AG10803 (cell line): ENCODE measurements at regions not wholly inside any gene's neighbourhood (a gene's known extent, or its start where the extent isn't known, plus 50 kb on each side); places are given as distances from the start of the nearest gene placed in this dataset.

Experiments
- DNase-seq: peaks from one replicate; pipeline ENCODE4 v3.0.0; 2010; ENCODE audit warnings: low read depth
- H3K4me3 ChIP-seq: 2 replicates; pipeline ENCODE4 v1.5.1; 2011; ENCODE audit warnings: mild to moderate bottlenecking, low read length, control low read depth
- TF ChIP-seq, protein P1 (sequence below): conservative IDR thresholded peaks from 2 replicates; pipeline ENCODE4 v1.5.1; 2011; ENCODE audit warnings: mild to moderate bottlenecking, low read length, control low read depth, inconsistent platforms

DNA sequence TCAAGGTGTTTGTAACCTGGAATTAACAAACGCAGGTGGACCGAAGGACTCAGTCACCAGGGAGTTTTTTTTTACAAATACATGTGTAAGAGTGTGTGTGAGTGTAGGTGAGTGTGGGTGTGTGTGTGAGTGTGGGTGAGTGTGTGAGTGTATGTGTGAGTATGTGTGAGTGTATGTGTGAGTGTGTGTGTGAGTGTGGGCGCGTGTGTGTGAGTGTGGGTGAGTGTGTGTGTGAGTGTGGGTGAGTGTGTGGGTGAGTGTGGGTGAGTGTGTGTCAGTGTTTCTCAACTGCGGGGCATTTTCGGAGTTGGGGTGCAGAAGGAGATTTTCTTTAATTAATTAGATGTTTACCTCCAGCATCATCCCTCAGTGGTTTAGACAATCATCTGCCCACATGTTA is 1178.8 kb downstream of the VRK1 start:
- DNase-seq = no peak
- H3K4me3 ChIP-seq = no peak overlapping the region
- TF ChIP-seq, protein P1, sequence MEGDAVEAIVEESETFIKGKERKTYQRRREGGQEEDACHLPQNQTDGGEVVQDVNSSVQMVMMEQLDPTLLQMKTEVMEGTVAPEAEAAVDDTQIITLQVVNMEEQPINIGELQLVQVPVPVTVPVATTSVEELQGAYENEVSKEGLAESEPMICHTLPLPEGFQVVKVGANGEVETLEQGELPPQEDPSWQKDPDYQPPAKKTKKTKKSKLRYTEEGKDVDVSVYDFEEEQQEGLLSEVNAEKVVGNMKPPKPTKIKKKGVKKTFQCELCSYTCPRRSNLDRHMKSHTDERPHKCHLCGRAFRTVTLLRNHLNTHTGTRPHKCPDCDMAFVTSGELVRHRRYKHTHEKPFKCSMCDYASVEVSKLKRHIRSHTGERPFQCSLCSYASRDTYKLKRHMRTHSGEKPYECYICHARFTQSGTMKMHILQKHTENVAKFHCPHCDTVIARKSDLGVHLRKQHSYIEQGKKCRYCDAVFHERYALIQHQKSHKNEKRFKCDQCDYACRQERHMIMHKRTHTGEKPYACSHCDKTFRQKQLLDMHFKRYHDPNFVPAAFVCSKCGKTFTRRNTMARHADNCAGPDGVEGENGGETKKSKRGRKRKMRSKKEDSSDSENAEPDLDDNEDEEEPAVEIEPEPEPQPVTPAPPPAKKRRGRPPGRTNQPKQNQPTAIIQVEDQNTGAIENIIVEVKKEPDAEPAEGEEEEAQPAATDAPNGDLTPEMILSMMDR = no peak

DNA sequence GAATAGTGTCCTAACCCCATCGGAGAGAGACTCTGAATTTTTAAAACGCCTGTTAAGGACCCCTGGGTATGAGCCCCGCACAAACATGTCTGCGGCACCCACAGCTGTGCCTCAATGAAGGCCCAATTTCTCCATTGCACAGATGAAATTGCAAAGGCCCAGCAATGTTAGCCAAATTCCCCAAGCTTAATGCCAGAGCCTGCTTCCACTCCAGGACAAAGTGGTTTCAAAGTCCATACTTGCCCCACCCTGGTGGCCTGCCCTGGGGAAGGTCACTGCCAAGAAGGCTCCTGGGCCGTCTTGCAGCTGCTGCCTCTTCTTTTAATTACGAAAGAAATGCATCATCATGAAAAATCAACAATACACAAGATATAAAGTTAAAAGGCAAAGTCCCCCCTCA is 1179.7 kb downstream of the VRK1 start:
- TF ChIP-seq, protein P1 = no peak
- peak; percentile 1 for DNase-seq
- no peak overlapping the region for H3K4me3 ChIP-seq

DNA sequence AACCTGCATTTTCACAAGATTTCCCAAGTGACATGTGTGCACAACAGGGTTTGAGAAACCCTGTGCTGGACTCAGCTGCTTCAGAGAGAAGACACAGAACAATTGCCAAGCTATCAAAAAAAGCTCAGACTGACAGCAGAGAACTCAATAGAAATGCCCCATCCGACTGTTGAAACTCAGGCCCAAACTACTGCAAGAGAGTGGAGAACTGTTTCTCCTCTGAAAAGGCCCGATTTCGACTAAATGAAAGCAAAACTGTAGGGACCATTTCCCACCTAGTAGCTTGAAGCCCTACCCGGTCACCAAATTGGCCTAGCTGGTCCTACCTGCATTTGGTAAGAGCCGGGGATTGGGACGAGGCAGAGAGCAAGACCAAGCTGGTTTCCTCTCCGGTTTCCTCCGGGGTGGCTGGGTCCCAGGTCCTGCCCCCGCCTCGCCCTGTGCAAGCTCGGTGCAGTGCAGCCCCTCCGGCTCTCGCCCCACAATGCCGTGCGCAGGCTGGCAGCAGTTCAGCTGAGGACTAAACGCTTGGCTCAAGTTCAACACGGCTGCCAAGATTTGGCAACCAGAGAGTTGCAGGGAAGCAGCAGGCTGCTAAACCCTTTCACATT is 1180.6 kb downstream of the VRK1 start:
- H3K4me3 ChIP-seq = peak overlapping the region; percentile 50
- DNase-seq = peak; percentile 45
- TF ChIP-seq, protein P1 = no peak

DNA sequence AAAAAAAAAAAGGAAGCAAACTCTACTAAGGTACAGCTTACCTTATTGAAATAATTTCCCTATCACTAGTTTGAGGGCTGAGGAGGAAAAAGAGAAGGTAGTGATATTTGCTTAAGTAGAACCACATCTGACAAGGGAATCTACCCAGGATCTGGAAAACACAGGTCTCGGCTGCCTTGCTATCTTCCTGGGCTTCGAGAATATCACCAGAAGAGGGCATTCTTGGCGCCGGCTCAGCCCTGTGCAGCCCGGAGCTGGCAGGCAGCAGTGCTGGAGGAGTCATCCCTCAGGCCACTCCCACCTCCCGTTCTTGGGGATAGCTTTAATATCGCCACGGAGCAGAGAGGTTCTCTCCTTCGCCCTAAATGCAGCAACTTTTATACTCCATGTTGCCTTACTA is 1181.2 kb downstream of the VRK1 start:
- peak overlapping the region; percentile 50 for H3K4me3 ChIP-seq
- TF ChIP-seq, protein P1 = peak; percentile 49
- DNase-seq = peak; percentile 66

DNA sequence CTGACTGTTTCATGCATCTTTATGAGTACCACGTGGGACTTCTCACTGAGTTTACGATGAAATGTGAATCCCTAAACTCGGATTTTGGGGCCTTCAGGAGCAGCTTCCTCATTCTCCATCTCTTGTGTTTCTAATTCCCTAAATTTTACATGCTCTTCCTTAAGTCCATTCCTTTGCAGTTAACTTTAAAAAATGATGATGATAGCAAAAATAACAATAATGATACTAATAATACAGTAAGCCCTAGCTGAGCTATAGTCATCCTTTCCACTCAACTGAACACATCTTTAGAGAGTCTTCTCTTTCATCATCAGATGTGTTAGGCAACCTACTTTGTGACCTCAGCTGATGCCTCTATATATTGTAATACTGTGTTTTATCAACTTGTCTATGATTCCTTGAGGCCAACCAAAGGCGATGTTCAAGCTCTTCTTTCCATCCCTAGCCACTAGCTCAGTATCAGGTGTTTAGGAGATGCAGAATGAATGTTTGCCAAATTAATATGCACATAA is 1196.4 kb downstream of the VRK1 start:
- no peak overlapping the region for H3K4me3 ChIP-seq
- no peak for DNase-seq
- TF ChIP-seq, protein P1 = no peak

DNA sequence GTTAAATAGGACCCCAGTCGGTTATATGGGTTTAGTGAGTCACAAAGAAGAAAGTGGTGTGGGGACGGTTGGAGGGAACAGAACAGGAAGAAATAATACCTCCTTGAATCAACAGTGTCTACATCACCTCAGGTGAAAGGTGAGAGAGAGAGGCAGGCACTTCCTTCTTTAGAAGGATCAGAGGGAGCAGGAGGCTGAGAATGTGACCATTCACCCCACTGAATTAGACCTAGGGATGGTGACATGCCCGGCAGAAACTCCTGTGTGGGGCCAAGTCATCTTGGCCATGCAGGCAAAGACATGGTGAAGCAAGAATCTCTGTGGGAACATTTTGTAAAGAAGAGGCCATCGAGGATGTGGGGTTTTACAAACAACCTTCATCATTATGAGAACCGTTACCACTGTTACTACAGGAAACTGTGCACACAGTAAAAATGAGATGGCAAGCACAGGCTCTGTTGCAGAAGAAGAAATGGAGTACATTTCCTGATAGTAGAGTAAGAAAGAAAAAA is 1196.9 kb downstream of the VRK1 start:
- TF ChIP-seq, protein P1 = no peak
- DNase-seq = no peak

DNA sequence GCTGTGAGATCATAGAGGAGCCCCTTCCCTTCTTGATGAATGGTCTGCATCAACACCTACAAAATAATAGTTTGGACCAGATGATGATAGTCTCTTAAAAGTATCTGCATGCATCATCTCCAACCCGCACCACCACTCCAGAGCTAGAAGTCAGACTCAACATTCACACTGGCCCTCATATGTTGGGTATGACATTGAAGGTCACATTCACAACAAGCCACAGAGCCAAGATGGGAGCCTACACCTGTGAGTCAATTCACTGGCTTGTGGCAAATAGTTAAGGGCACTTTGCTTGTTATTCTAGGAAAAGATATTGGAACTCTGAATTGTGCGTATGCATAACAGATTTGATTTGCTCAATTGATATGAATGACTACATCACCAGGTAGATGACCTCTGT is 1197.9 kb downstream of the VRK1 start:
- no peak for DNase-seq
- H3K4me3 ChIP-seq = no peak overlapping the region
- TF ChIP-seq, protein P1 = no peak

More for the DNA sequence above, 1196.9 kb downstream of the VRK1 start:
- H3K4me3 ChIP-seq = no peak overlapping the region
